Keratinocyte (primary cell): ENCODE measurements at regions not wholly inside any gene's neighbourhood (a gene's known extent, or its start where the extent isn't known, plus 50 kb on each side); places are given as distances from the start of the nearest gene placed in this dataset.

ENCODE experiments used
- DNase-seq: peaks from one replicate; pipeline ENCODE4 v3.0.0-alpha.2; 2011; ENCODE audit warnings: low read depth, missing footprints, low spot score
- FAIRE-seq: peaks from 2 replicates; lab custom pipeline; 2011; peaks lifted over from hg19 to GRCh38; lab: Jason Lieb, UNC
- H2AFZ ChIP-seq: 2 replicates; pipeline ENCODE4 v1.6.0; 2012; ENCODE audit warnings: low read length, control low read depth, inconsistent platforms; ENCODE audit not compliant: control insufficient read depth
- H3K27ac ChIP-seq: 2 replicates; pipeline ENCODE4 v1.5.1; 2011; ENCODE audit warnings: low read length; ENCODE audit not compliant: control insufficient read depth, insufficient read depth
- H3K27me3 ChIP-seq: 3 replicates; pipeline ENCODE4 v1.6.0; 2011; ENCODE audit warnings: low read length; ENCODE audit not compliant: control insufficient read depth, insufficient read depth; ENCODE audit errors: extremely low read depth
- H3K36me3 ChIP-seq, 2 experiments: 2 replicates in 1 of 2; 3 replicates in 1 of 2; pipeline ENCODE4 v1.5.1; 2011; ENCODE audit warnings: low read length in 2 of 2, mild to moderate bottlenecking in 1 of 2; ENCODE audit not compliant: control insufficient read depth in 2 of 2, insufficient read depth in 2 of 2; ENCODE audit errors: extremely low read depth in 1 of 2
- H3K4me1 ChIP-seq: 3 replicates; pipeline ENCODE4 v1.5.1; 2011; ENCODE audit warnings: low read length; ENCODE audit not compliant: control insufficient read depth, insufficient read depth; ENCODE audit errors: extremely low read depth
- H3K4me2 ChIP-seq: 3 replicates; pipeline ENCODE4 v1.6.0; 2011; ENCODE audit warnings: low read depth, low read length; ENCODE audit not compliant: control insufficient read depth, insufficient read depth; ENCODE audit errors: extremely low read depth
- H3K4me3 ChIP-seq, 3 experiments: fragments of 200-600 bp in 1 of 3; sonication (generic) in 1 of 3; 2 replicates in 2 of 3; 3 replicates in 1 of 3; pipeline ENCODE4 v1.5.1; 2011 to 2016; ENCODE audit warnings: low read length in 3 of 3, mild to moderate bottlenecking in 3 of 3, control low read depth in 2 of 3, inconsistent platforms in 1 of 3, low read depth in 1 of 3, mixed read lengths in 1 of 3, mixed run types in 1 of 3, moderate library complexity in 1 of 3; ENCODE audit not compliant: control insufficient read depth in 2 of 3, insufficient read depth in 2 of 3; ENCODE audit errors: extremely low read depth in 1 of 3
- H3K79me2 ChIP-seq: 2 replicates; pipeline ENCODE4 v1.6.0; 2012; ENCODE audit warnings: low read length; ENCODE audit not compliant: control insufficient read depth, insufficient read depth
- H3K9ac ChIP-seq: 3 replicates; pipeline ENCODE4 v1.6.0; 2011; ENCODE audit warnings: low read length; ENCODE audit not compliant: control insufficient read depth, insufficient read depth; ENCODE audit errors: extremely low read depth
- H3K9me1 ChIP-seq: 3 replicates; pipeline ENCODE4 v1.6.0; 2011; ENCODE audit warnings: low read length; ENCODE audit not compliant: control insufficient read depth, insufficient read depth; ENCODE audit errors: extremely low read depth
- H3K9me3 ChIP-seq: 2 replicates; pipeline ENCODE4 v1.5.1; 2012; ENCODE audit warnings: low read depth, low read length; ENCODE audit not compliant: control insufficient read depth
- H4K20me1 ChIP-seq: 3 replicates; pipeline ENCODE4 v1.6.0; 2011; ENCODE audit warnings: low read length; ENCODE audit not compliant: control insufficient read depth, insufficient read depth; ENCODE audit errors: extremely low read depth
- EZH2 ChIP-seq: IDR thresholded peaks from one replicate; pipeline ENCODE4 v1.6.1; 2012; ENCODE audit warnings: inconsistent platforms, mild to moderate bottlenecking, low read length, moderate library complexity
- dilution Hi-C: fragments of 300-500 bp; cut with MboI; formaldehyde crosslinking; loops from one replicate; pipeline ENCODE4 v1.7.0; 2020; ENCODE audit warnings: low sequenced_read_pairs; ENCODE audit not compliant: extremely low pct_ligation_motif_present
- TF ChIP-seq, protein P1 (sequence below), 3 experiments: IDR thresholded peaks in 1 of 3; conservative IDR thresholded peaks in 1 of 3; optimal IDR thresholded peaks in 1 of 3; 2 replicates in 2 of 3; 3 replicates in 1 of 3; pipeline versions ENCODE3 to v1.5.1; 2011; ENCODE audit warnings: low read length in 3 of 3, mild to moderate bottlenecking in 3 of 3, moderate library complexity in 2 of 3, control low read depth in 1 of 3, inconsistent platforms in 1 of 3; ENCODE audit not compliant: insufficient read depth in 2 of 3; ENCODE audit errors: extremely low read depth in 1 of 3

DNA sequence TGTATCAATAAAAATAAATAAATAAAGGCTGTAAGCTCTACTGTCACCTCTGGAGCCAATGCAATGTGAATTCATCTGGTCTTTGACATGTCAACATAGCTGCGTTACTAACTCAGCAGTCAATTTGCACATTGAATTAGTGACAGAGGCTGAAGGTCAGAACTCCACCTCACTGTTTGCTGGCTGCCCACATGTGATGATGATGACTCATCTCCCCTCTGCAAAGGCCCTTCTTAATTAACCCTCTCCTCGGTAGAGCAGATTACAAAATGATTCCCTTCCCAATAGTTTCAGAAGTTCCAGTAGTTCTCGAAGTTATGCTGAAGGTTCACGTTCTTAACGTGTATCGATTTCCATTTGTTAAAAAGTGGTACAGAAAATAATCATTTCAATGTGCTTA lies 1626.0 kb upstream of the TENM3 start:
- TF ChIP-seq, protein P1, sequence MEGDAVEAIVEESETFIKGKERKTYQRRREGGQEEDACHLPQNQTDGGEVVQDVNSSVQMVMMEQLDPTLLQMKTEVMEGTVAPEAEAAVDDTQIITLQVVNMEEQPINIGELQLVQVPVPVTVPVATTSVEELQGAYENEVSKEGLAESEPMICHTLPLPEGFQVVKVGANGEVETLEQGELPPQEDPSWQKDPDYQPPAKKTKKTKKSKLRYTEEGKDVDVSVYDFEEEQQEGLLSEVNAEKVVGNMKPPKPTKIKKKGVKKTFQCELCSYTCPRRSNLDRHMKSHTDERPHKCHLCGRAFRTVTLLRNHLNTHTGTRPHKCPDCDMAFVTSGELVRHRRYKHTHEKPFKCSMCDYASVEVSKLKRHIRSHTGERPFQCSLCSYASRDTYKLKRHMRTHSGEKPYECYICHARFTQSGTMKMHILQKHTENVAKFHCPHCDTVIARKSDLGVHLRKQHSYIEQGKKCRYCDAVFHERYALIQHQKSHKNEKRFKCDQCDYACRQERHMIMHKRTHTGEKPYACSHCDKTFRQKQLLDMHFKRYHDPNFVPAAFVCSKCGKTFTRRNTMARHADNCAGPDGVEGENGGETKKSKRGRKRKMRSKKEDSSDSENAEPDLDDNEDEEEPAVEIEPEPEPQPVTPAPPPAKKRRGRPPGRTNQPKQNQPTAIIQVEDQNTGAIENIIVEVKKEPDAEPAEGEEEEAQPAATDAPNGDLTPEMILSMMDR (optimal IDR thresholded peaks at IDR 0.05 in 1 of 3, IDR thresholded peaks at IDR 0.05 in 1 of 3, conservative IDR thresholded peaks at IDR 0.05 in 1 of 3; ENCODE audit: extremely low read depth in 1 of 3, insufficient read depth in 2 of 3, low read length in 3 of 3), result no peak
- TF ChIP-seq EZH2, result no peak
- FAIRE-seq (no peak), DNase-seq (no peak)
- Histone ChIP-seq H3K27me3 (no peaks in the 10 kb centered on the region), H3K36me3 (no peaks in the 10 kb centered on the region), H3K27ac (no peak overlapping the region), H3K79me2 (no peaks in the 10 kb centered on the region), H3K9me1 (no peaks in the 10 kb centered on the region), H3K9ac (no peak overlapping the region), H3K4me2 (no peak overlapping the region), H4K20me1 (no peaks in the 10 kb centered on the region), H3K4me3 (no peak overlapping the region), H3K4me1 (no peaks in the 10 kb centered on the region), H2AFZ (no peak overlapping the region), H3K9me3 (no peaks in the 10 kb centered on the region)
- dilution Hi-C loops, result no loop called here

DNA sequence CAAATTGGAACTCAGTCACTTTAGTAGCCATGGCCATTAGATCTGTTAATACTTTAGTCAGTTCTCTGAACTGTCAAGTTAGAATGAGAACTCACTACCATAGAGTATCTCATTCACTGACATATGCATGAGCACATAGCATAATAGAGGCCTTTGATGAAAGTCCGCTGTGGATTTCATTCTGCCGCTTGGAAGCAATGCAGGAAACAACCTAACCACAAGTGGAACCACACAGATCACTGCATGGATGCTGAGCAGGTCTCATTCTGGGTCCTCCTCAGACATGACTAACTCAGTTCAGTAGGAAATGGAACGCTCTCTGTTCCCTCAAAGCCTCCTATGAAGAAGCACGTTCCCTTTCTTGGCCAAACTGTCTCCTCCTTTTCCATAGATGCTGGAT lies 1624.8 kb upstream of the TENM3 start:
- Histone ChIP-seq H3K27ac (no peak overlapping the region), H2AFZ (no peak overlapping the region), H3K4me3 (no peak overlapping the region), H3K4me1 (no peaks in the 10 kb centered on the region), H3K9me3 (no peaks in the 10 kb centered on the region), H3K9me1 (no peaks in the 10 kb centered on the region), H4K20me1 (no peaks in the 10 kb centered on the region), H3K4me2 (no peak overlapping the region), H3K36me3 (no peaks in the 10 kb centered on the region), H3K9ac (no peak overlapping the region), H3K79me2 (no peaks in the 10 kb centered on the region), H3K27me3 (no peaks in the 10 kb centered on the region)
- no peak for DNase-seq
- FAIRE-seq, result no peak
- dilution Hi-C loops, result no loop called here
- TF ChIP-seq EZH2, result no peak
- TF ChIP-seq, protein P1 (optimal IDR thresholded peaks at IDR 0.05 in 1 of 3, IDR thresholded peaks at IDR 0.05 in 1 of 3, conservative IDR thresholded peaks at IDR 0.05 in 1 of 3; ENCODE audit: extremely low read depth in 1 of 3, insufficient read depth in 2 of 3, low read length in 3 of 3), result no peak
